GM18499 (cell line): ENCODE measurements at regions not wholly inside any gene's neighbourhood (a gene's known extent, or its start where the extent isn't known, plus 50 kb on each side); places are given as distances from the start of the nearest gene placed in this dataset.
"Not testable (repeated sequence)": the region's sequence is repeated elsewhere in the genome, so short reads cannot be mapped to it uniquely, and the experiment has no call there.

Experiments
- ATAC-seq: cut with Tn5 transposase; IDR thresholded peaks from one replicate; pipeline ENCODE4 v1.9.1; 2021; ENCODE audit warnings: moderate number of reproducible peaks; ENCODE audit not compliant: insufficient read depth, unreplicated experiment

- ATAC-seq, result no peak
Observed at GRCh38 chr7:13111230-13111629, 423.8 kb downstream of the ARL4A start.

DNA sequence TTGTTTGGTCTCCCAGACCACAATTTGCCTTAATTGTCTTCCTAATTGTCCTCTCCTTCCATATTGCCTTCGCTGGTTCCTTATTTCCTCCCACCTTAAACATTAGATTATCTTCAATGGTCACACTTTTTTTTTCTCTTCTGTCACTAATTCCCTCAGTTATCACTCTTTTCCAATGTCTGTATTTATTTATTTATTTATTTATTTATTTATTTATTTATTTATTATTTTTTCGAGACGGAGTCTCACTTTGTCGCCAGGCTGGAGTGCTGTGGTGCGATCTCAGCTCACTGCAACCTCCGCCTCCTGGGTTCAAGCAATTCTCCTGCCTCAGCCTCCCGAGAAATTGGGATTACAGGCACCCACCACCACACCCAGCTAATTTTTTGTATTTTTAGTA is 426.8 kb downstream of the ARL4A start:
- ATAC-seq, result not testable (repeated sequence)

- no peak for ATAC-seq
Observed at GRCh38 chr7:13115157-13115772, 427.8 kb downstream of the ARL4A start.

GRCh38 chr7:13115855-13116254 is 428.4 kb downstream of the ARL4A start:
- ATAC-seq, result no peak

GRCh38 chr7:13117103-13117502 is 429.7 kb downstream of the ARL4A start:
- no peak for ATAC-seq

DNA sequence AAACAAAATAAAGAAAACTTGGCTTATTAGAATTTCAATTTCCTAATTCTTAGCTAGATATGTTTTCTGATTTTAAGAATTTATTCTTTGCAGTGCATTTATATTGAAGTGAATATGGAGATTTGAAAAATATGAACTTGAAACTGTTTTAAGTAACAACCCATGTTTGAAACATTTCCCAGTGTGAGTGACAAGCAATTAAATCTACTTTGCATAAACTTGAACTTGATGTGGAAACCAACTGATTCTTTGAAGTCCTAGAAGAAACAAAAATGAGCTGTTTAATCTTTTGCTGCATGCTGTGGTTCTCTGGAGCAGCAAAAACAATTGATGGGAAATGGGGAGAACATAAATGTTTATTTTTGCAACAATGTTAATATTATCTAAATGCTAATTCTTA is 430.2 kb downstream of the ARL4A start:
- ATAC-seq, result no peak

DNA sequence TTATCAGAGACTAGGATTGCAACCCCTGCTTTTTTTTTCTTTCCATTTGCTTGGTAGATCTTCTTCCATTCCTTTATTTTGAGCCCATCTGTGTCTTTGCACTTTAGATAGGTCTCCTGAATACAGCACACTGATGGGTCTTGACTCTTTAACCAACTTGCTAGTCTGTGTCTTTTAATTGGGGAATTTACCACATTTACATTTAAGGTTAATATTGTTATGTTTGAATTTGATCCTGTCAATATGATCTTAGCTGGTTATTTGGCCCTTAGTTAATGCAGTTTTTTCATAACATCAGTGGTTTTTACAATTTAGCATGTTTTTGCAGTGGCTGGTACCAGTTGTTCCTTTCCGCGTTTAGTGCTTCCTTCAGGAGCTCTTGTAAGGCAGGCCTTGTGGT is 437.2 kb downstream of the ARL4A start:
- ATAC-seq, result not testable (repeated sequence)

- ATAC-seq, result no peak
Observed at GRCh38 chr7:13126347-13126746, 438.9 kb downstream of the ARL4A start.

GRCh38 chr7:13130321-13130720 is 442.9 kb downstream of the ARL4A start:
- ATAC-seq, result no peak

DNA sequence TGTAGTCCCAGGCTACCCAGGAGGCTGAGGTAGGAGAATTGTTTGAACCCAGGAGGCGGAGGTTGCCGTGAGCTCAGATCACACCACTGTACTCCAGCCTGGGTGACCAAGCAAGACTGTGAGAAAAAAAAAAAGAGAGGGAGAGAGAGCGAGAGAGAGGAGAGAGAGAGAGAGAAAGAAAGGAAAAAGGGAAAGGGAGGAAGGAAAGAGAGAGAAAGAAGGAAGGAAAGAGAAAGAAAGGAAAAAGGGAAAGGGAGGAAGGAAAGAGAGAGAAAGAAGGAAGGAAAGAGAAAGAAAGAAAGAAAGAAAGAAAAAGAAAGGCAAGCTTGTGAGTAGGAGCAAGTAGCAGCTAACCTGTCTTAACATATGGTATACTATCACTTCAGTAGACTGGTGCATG is 443.5 kb downstream of the ARL4A start:
- not testable (repeated sequence) for ATAC-seq

DNA sequence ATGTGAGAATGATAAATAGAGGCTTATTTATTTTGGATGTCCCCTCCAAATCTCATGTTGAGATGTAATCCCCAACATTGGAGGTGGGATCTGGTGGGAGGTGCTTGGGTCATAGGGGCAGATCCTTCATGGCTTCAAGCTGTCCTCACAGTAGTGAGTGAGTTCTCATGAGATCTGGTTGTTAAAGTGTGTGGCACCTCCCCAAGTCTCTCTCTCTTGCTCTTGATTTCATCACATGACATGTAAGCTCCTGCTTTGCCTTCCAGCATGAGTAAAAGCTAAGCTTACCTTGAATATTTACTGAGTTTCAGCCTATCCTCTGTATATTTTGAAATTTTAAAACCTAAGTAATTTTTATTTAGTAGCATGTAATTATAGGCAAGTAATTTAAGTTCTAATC is 444.9 kb downstream of the ARL4A start:
- ATAC-seq, result no peak

DNA sequence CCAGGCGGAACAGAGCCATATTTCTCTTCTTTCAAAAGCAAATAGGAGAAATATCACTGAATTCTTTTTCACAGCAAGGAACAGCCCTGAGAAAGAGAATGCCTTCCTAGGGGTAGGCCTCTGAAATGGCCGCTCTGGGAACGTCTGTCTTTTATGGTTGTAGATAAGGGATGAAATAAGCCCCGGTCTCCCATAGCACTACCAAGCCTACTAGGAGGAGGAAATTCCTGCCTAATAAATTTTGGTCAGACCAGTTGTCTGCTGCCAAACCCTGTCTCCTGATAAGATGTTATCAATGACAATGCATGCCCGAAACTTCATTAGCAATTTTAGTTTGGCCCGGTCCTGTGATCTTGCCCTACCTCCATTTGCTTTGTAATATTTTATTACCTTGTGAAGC is 448.9 kb downstream of the ARL4A start:
- ATAC-seq, result not testable (repeated sequence)

GRCh38 chr7:13139436-13139835 is 452.0 kb downstream of the ARL4A start:
- no peak for ATAC-seq

DNA sequence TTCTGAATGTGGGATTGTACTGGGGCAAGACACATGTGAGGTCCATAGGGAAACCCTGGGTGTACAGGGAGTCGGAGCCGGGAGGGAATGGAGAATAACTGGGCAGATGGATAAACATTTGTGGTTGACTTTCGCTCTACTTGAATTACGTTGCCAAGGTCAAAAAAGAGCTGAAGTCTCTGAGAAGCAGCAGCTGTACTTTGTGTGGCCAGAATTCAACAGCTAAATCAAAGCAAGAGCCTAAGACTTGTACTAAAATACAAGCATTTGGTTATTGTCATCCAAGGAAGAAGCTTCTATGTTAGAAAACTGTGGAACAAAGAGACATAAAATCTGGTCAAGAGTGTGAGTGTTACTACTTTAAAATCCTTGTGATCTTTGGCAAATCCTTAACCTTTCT is 457.2 kb downstream of the ARL4A start:
- no peak for ATAC-seq

DNA sequence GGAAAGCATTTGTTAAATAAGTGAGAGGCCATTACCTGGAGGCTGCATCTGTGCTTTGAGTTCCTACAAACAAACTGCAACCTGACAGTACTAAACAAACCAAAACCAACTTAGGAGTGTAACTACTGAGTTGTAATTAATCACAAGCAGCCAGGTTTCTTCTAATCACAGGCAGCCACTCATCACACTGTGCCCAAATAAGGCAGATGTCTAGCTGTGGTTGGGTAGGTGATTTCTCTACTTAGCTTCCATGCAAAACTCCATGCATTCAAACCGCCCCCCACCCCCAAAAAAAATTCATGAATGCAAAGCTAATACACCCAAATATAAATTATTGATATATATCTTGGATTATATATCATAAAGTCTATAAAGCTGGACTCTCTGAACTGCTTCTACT is 461.1 kb downstream of the ARL4A start:
- no peak for ATAC-seq

- no peak for ATAC-seq
Observed at GRCh38 chr7:13151978-13152377, 464.5 kb downstream of the ARL4A start.

DNA sequence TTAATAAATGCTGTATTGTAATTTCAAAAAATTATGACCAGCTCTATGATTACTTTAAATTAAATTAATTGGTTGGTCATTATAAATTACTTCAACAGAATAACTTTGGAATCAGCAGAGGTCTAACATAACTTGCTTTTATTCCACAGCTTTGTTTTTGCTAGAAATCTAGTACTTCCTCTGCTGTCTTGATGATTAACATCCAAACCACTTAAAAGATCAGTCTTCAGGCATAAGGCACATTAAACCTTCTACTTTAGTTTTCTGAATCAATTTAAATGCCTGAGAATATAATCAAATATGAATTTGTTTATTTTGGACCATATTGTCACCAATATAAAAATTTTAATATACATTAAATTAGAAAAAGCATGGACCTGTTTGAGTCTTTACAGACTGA is 465.3 kb downstream of the ARL4A start:
- no peak for ATAC-seq

GRCh38 chr7:13153266-13153665 is 465.8 kb downstream of the ARL4A start:
- no peak for ATAC-seq

DNA sequence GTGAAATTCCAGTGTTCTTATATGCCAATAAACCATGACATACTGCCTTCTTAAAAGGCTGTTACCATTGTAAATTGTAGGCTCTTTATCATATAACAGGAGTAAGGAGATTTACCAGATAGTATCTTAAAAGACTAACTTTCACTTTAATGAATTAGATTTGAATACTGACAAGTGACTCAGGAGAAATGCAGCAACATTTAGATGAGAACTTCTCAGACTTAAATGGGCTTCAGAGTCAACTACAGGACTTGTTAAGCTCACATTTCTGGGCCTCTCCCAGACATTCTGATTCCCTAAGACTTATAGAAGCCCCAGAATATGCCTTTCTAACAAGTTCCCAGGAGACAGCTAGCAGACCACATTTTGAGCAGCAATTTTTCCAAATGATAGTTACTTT is 466.3 kb downstream of the ARL4A start:
- ATAC-seq, result no peak

DNA sequence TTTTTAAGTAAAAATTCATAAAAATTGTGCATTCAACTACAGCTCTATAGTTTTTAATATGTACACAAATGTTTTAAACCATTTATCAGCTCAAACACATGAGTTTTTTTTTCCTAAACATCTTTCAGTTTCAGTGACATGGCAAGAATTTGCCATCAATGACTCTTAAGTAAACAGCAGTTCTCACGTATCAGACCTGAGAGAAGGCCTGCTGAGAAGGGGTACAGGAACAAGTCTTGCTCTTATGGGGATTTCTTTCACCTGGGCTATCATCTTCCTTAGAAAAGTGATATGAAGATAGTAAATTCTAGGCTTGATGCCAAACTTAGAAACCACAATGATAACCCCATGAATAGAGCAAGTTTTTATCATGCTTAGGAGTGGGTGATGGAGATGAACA is 467.8 kb downstream of the ARL4A start:
- ATAC-seq, result no peak

- no peak for ATAC-seq
Observed at GRCh38 chr7:13159003-13159402, 471.6 kb downstream of the ARL4A start.

- no peak for ATAC-seq
Observed at GRCh38 chr7:13159467-13160184, 472.2 kb downstream of the ARL4A start.
